GM06990 (cell line): ENCODE measurements at regions not wholly inside any gene's neighbourhood (a gene's known extent, or its start where the extent isn't known, plus 50 kb on each side); places are given as distances from the start of the nearest gene placed in this dataset.

Experiments
- DNase-seq: peaks from one replicate; pipeline ENCODE4 v3.0.0-alpha.2; 2011; ENCODE audit not compliant: insufficient read length; ENCODE audit errors: extremely low read depth
- H3K27me3 ChIP-seq: replicated peaks from 2 replicates; pipeline ENCODE4 v1.6.0; 2011; ENCODE audit warnings: low read length; ENCODE audit not compliant: control insufficient read depth, insufficient read depth
- H3K36me3 ChIP-seq: 2 replicates; pipeline ENCODE4 v1.5.1; 2011; ENCODE audit warnings: low read length; ENCODE audit not compliant: control insufficient read depth, insufficient read depth
- H3K4me3 ChIP-seq: replicated peaks from 2 replicates; pipeline ENCODE4 v1.5.1; 2011; ENCODE audit warnings: low read depth, mild to moderate bottlenecking, control low read depth, low read length
- CTCF ChIP-seq: IDR thresholded peaks from 2 replicates; pipeline ENCODE4 v1.5.1; 2011; ENCODE audit warnings: low read length, control low read depth, mild to moderate bottlenecking, inconsistent platforms; ENCODE audit not compliant: insufficient read depth, poor library complexity, severe bottlenecking

- no peak for TF ChIP-seq CTCF
- Histone ChIP-seq H3K36me3 (no peaks in the 10 kb centered on the region), H3K4me3 (no peak overlapping the region), H3K27me3 (no peaks in the 10 kb centered on the region)
- no peak for DNase-seq
Measured at GRCh38 chr16:52649870-52650269, 102.9 kb upstream of the TOX3 start.

DNA sequence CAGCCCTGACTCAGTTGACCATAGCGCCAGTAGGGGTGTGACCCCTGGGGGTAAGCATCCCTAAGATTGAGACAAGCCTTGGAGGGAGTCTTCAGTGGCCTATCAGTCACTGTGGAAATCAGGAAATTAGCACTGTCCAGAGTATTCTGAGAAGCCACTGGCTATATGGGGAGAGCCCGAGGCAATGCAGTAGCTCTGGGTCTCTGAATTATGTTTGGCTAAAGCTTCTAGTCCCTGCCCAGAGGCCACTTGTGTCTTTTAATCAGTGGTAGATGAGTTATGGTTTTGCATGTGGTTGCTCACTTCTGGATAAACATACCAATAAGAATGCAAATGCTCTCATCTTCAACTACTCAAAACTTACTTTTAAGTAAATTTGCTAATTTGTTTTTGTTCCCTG lies 100.6 kb upstream of the TOX3 start:
- Histone ChIP-seq H3K4me3 (no peak overlapping the region), H3K27me3 (no peaks in the 10 kb centered on the region), H3K36me3 (no peaks in the 10 kb centered on the region)
- no peak for TF ChIP-seq CTCF
- DNase-seq, result no peak

DNA sequence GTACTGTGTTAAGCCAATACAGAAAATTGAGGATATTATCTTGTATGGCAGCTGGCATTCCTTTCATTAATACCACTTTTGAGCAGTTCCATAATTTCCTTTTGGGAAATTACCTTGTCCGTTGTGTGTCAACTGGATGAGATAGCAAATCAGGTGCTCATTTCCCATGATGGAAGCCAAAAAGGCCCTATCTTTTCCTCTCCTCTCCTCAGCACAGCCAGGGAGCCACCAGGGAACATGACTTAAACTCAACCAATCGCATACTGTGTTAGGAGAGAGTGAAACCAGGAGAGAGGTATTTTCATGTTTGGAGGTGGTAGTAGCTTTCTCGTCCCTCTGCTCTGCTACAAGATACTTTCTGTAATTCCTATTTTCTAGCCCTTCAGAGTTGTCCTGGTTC lies 96.1 kb upstream of the TOX3 start:
- DNase-seq, result no peak
- Histone ChIP-seq H3K4me3 (no peak overlapping the region), H3K36me3 (no peaks in the 10 kb centered on the region), H3K27me3 (no peaks in the 10 kb centered on the region)
- no peak for TF ChIP-seq CTCF

- no peak overlapping the region for H3K4me3 ChIP-seq
- no peaks in the 10 kb centered on the region for H3K36me3 ChIP-seq
- no peaks in the 10 kb centered on the region for H3K27me3 ChIP-seq
- TF ChIP-seq CTCF, result no peak
- DNase-seq, result no peak
Measured at GRCh38 chr16:52634528-52634927, 87.6 kb upstream of the TOX3 start.

- no peak for TF ChIP-seq CTCF
- no peaks in the 10 kb centered on the region for H3K36me3 ChIP-seq
- H3K4me3 ChIP-seq, result no peak overlapping the region
- no peak for DNase-seq
- H3K27me3 ChIP-seq, result no peaks in the 10 kb centered on the region
Measured at GRCh38 chr16:52634104-52634503, 87.2 kb upstream of the TOX3 start.

GRCh38 chr16:52633230-52633629 lies 86.3 kb upstream of the TOX3 start:
- Histone ChIP-seq H3K4me3 (no peak overlapping the region), H3K27me3 (no peaks in the 10 kb centered on the region), H3K36me3 (no peaks in the 10 kb centered on the region)
- DNase-seq, result no peak
- TF ChIP-seq CTCF, result no peak
